ENCODE measurements at regions not wholly inside any gene's neighbourhood (a gene's known extent, or its start where the extent isn't known, plus 50 kb on each side); places are given as distances from the start of the nearest gene placed in this dataset.
"Not testable (repeated sequence)": the region's sequence is repeated elsewhere in the genome, so short reads cannot be mapped to it uniquely, and the experiment has no call there.

- not testable (repeated sequence) for TF ChIP-seq CTCF (conservative IDR thresholded peaks at IDR 0.05; ENCODE audit: low read depth in 2 of 2); POLR2AphosphoS5 (IDR thresholded peaks at IDR 0.05; ENCODE audit: low read depth); EZH2 (IDR thresholded peaks at IDR 0.05; ENCODE audit: low read depth, unreplicated experiment); ZNF331 (CRISPR knock-in tag; IDR thresholded peaks at IDR 0.05; ENCODE audit: low read depth)
These were observed 79.6 kb upstream of the KIF5B start for GRCh38 chr10:32135796-32136195.
